NCI-H226 (cell line): ENCODE measurements at regions not wholly inside any gene's neighbourhood (a gene's known extent, or its start where the extent isn't known, plus 50 kb on each side); places are given as distances from the start of the nearest gene placed in this dataset.
"Not testable (repeated sequence)": the region's sequence is repeated elsewhere in the genome, so short reads cannot be mapped to it uniquely, and the experiment has no call there.

Experiments
- DNase-seq: peaks from one replicate; pipeline ENCODE4 v3.0.0-alpha.2; 2015

DNA sequence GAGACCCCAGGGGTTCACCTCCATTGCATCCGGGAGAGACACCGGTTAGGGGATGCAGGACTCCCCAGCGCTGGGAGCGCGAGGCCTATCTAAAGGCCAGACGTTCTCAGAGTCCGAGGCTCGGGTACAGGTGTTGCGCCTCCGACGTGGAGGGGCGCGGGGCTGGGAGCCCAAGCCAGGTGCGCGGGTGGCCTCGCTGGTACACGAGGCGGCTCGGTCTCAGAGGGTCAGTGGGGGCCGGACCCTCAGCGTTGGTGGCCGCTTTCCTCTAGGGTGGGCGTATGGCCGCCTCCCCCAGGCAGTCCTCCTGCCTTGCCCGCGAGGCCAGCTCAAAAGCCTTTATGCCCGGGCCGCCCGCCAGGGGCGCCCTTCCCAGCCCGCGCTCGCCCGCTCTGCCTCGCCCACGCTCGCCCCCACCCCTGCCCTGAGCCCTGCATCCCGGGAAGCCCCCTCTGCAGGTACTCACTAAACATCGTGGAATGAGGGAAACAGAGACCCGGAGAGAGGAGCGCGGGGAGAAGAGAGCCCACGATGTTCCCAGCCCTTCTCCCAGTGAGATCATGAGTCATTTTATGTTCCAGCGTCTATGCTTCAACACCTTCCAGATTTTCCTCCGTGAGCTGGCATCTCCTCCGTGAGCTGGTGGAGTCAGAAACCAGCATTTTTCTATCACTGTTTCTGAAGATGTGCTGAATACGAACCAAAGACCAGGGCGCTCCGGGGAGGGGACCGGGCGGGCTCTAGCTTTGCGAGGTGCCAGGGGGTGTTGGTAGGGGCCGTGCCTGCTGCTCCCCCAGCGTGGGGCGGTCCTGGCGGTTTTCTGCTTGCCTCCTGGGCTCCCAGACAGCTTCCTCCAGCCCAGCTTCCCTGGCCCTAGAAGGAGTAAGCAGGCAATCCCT lies 73.8 kb downstream of the DIO3 start:
- DNase-seq: no peak

DNA sequence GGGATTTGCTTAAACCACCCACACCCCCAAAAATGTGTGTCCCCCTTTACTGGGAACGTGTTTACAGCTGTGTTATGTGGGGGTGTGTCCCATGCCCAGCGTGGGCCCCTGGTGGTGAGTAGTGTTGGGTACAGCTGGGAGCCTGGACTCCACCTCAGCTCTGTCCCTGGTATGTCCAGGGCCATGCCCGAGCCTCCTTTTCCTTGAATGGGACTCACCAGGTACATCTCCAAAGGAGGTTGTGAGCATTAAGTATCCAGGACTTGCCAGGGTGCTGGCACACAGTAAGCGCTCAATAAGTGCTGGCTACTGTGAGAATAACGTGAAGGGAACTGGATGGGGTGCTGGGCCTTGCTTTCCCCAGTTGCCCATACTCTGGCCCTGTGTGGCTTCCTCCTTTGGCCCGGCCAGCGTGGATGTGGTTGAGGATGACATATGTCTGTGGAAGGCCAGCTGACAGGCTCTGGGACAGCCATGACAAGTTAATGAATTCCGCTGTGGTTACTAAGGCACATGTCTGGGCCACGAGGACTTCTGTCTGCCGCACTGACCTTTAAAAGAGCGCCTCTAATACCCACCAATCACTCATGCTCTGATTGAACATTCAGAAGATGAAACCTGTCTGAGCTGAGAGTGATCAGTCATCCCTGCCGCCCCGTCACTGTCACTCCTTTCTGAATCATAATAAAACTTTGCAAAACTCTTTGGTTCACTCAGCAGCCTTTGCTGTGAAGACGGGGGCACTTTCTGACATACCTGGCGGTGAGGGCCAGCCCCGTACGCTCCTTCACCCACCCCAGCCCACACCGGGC lies 74.7 kb downstream of the DIO3 start:
- no peak for DNase-seq

DNA sequence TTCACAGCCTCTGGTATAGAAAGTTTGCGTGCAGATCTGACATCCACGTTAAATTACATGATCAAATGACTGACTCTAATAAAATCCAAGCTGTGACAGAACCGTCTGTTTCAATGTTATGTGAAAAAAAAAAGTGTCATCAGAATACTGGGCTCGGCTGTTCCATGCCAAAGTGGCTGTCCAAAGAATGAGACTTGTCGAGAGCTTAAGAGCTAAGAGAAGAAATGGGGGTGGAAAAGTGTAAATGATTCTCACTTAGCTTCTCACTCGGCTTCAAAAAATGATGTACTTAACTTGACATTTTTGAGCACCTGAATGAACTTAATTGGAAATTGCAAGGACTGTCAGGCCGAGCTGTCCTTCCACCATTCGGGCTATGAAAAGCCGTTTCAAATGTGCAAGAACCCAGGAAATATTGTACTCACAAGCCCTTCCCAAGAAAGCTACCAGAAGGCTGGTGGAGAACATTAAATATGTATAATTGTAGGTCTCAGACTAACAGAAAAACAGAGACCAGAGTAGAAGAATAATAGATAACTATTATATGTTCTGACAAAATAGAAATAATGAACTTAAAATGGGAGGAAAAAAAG lies 78.0 kb downstream of the DIO3 start:
- no peak for DNase-seq

DNA sequence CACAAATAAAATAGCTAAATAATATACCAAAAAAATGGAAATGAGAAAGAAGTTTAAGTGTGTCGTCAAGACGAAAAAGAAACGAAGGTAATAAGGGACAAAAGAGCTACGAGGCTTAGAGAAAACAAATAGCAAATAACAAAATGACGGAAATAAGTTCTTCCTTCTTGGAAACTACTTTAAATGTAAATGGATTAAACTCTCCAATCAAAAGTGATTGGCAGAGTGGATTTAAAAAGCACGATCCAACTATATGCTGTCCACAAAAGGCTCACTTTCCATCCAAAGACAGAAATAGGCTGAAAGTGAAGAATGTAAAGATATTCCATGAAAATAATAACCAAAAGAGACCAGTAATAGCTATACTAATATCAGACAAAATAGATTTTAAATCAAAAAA lies 82.4 kb downstream of the DIO3 start:
- DNase-seq: no peak

DNA sequence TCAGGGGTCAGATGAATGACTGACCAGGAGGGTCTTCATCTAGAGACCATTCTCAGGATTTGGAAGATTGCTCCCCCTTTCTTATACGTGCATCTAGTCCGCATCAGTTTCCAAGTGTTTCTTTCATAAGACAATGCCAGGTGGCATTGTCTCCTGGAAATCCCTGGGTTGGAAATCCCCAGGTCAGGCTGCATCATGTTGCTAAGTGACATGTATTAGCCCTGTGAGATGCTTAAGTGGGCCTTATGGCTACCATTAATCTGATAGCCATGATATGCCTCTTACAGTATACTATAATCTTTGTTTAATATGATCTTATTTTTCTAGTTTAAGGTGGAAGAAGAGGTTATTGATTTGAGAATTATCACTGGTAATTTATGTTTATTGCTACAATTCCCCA lies 92.8 kb downstream of the DIO3 start:
- no peak for DNase-seq

DNA sequence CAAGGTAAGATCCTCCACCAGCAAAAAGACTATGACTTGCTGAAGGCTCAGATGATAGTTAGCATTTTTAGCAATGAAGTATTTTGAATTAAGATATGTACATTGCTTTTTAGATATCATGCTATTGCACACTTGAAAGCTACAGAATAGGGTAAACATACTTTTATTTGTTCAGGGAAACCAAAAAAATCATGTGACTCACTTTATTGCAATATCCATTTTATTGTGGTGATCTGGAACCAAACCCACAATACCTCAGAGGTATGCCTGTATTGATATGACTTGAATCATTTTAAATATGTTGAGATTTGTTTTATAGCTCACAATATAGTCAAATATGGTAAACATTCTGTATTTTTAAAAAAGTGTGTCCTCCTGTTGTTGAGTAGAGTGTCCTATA lies 96.1 kb downstream of the DIO3 start:
- no peak for DNase-seq

DNA sequence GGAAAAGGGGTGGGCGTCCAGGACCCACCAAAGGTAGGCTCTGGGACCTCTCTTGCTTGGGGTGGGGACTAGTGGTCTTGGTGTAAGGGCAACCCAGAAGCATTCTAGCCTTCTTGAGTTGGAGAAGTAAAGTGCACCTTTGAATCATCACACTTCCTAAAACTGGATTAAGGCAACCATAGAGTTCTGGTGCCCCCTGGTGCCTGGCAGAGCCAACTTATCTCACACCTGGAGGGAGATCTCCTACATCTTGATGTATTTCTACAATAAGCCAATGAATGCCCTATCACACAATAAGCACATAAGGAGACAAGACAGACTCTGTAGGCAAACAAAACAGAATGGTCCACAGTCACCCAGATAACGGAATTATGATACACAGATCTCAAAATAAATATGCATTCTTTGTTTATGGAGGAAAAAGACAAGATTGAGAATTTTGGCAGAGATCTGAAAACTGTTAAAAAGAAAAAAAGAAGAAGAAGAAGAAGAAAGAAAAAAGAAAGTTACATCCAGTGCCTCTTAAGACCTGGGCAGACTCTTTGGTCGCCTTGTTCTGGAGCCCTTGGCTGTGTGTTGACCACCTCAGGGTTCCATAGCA lies 95.9 kb upstream of the PPP2R5C start:
- DNase-seq: peak; percentile 31

DNA sequence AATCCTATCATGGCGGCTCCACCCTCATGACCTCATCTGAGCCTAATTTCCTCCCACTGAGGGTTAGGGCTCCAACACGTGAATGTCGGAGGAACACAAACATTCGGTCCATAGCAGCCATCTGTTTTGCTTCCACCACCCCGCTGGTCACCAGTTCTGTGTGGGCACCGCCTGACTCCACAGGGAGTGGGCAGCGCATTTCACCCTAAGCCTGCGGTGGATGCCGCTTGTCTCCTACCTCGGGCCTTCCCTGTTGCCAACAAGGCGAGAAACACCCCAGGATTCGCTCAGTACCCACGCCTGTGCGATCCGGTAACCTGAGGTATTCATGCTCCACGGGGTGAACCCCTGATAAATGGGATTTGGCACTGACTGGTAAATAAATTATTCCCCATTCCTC lies 95.2 kb upstream of the PPP2R5C start:
- DNase-seq: no peak

DNA sequence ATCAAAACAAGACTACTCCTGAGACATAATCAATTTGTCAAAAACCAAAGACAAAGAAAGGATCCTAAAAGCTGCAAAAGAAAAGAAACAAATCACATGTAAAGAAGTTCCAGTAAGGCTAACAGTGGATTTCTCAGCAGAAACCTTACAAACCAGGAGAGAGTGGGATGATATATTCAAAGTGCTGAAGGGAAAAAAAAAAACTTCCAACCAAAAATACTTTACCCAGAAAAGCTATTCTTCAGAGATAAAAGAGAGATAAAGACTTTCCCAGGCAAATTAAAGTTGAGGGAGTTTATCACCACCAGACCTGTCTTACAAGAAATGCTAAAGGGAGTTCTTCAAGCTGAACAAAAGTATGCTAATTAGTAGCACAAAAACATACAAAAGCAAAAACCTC lies 91.9 kb upstream of the PPP2R5C start:
- no peak for DNase-seq

DNA sequence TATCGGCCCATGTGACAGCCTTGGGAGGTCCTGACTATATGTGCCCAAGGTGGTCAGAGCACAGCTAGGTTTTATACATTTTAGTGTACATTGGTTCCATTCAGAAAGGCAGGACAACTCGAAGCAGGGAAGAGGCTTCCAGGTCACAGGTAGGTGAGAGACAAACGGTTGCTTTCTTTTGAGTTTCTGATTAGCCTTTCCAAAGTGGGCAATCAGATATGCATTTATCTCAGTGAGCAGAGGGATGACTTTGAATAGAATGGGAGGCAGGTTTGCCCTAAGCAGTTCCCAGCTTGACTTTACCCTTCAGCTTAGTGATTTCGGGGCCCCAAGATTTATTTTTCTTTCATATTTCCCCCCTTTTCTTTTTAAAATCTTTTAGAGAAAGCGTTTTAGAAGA lies 87.6 kb upstream of the PPP2R5C start:
- no peak for DNase-seq

DNA sequence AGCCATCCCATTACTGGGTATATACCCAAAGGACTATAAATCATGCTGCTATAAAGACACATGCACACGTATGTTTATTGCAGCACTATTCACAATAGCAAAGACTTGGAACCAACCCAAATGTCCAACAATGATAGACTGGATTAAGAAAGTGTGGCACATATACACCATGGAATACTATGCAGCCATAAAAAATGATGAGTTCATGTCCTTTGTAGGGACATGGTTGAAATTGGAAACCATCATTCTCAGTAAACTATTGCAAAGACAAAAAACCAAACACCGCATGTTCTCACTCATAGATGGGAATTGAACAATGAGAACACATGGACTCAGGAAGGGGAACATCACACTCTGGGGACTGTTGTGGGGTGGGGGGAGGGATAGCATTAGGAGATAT lies 85.7 kb upstream of the PPP2R5C start:
- DNase-seq: not testable (repeated sequence)

DNA sequence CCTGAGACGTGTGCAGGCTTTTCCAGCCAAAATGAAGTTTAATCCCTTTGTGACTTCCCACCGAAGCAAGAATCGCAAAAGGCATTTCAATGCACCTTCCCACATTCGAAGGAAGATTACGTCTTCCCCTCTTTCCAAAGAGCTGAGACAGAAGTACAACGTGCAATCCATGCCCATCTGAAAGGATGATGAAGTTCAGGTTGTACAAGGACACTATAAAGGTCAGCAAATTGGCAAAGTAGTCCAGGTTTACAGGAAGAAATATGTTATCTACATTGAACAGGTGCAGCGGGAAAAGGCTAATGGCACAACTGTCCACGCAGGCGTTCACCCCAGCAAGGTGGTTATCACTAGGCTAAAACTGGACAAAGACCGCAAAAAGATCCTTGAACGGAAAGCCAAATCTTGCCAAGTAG lies 83.6 kb upstream of the PPP2R5C start:
- not testable (repeated sequence) for DNase-seq

DNA sequence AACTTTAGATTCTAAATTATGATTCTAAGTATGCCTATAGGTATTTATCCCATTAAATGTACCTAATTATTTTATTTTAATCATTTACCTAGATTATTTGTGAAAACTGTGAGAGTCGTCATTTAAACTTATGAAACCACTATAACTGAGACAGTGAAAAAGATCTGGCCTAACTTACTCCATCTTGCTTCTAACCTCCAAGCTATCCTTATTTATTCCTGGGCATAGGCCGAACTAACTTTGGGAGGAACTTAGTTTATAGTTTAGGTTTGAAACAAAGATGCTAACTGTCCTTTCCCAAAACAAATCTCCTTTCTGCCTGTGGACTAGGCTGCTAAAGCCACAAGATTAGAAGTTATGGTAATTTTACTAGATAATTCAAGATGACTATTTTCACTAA lies 79.7 kb upstream of the PPP2R5C start:
- no peak for DNase-seq

DNA sequence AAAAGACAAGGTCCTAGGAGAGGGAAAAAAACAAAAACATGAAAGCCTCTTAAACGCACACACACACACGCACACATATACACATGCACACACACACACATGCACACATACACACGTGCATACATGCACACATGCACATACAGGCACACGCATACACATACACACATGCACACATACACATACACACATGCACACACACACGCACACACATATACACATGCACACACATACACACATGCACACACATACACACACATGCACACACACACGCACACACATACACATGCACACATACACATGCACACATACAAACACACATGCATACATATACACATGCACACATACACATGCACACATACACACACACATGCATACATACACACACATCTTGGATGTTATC lies 78.1 kb upstream of the PPP2R5C start:
- DNase-seq: no peak

DNA sequence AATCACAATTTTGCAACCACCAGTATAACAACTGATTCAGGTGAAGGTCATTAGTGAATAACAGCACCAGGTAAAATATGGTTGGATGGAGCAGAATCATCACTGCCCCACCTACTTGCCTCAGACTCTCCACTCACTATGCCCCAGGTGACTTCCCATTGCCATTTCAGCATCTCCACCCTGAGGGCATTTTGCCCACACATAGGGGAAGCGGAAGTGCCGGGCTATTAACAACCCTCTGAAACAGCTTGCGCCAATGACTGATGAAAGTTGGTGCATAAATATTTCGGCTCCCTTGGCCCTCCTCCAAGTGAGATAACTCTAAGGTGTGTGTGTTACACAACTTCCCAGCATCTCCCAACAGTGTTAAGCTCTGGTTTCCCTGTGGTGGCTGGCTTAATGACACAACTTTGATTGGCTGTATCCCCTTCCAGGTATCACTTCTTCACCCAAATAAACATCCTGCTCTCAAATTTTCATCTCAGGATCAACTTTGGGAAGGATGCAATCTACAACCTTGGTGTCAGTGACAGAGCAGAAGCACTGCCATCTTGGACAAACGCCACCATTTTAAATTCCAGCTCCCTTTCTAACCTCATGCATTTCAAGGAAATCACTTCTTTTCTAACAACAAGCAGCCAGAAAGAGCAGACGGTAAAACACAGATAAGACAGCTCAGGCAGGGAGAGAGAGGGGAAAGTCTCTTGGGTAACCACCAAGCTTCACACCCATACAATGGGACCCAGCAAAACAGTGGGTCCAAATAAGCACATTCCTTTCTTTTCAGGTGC lies 73.6 kb upstream of the PPP2R5C start:
- DNase-seq: peak; percentile 3

DNA sequence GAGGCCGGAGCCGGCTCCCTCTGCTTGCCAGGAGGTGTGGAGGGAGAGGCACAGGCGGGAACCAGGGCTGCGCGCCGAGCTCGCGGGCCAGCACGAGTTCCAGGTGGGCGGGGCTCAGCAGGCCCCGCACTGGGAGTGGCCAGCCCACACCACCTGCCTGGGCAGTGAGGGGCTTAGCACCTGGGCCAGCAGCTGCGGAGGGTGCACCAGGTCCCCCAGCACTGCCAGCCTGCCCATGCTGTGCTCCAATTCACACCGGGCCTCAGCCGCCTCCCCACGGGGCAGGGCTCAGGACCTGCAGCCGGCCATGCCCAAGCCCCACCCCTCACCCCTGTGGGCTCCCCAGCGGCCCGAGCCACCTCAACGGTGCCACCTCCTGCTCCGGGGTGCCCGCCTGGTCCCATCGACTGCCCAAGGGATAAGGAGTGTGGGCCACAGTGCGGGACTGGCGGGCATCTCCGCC lies 72.4 kb upstream of the PPP2R5C start:
- DNase-seq: no peak

DNA sequence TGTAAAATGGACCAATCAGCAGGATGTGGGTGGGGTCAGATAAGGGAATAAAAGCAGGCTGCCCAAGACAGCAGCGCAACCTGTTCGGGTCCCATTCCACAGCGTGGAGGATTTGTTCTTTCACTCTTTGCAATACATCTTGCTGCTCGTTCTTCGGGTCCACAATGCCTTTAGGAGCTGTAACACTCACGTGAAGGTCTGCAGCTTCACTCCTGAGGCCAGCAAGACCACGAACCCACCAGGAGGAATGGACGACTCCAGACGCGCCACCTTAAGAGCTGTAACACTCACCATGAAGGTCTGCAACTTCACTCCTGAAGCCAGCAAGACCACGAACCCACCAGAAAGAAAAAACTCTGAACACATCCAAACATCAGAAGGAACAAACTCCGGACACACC lies 71.5 kb upstream of the PPP2R5C start:
- not testable (repeated sequence) for DNase-seq

DNA sequence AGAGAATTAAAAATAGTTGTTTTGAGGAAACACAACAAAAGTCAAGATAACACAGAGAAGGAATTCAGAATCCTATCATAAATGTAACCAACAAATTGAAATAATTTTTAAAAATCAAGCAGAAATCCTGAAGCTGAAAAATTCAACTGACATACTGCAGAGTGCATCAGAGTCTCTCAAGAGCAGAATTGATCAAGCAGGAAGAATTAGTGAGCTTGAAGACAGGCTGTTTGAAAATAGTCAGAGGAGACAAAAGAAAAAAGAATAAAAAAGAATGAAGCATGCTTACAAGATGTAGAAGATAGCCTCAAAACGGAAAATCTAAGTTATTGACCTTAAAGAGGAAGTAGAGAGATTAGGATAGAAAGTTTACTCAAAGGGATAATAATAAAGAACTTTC lies 65.8 kb upstream of the PPP2R5C start:
- DNase-seq: no peak

DNA sequence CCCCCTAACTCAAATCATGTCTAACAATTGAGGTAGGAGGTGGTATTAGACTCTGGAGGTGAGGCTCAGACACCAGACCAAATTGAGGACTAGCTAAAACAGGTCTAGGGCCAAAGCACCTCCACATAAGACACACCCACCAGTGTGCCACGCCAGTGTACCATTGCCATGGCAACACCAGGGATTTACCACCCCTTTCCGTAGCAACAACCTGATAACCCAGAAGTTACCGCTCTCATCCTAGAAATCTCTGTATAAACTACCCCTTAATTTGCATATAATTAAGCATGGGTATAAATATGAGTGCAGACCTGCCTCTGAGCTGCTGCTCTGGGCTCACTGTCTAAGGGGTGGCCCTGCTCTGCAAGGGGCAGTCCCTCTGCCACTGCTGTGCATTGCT lies 57.4 kb upstream of the PPP2R5C start:
- DNase-seq: no peak

DNA sequence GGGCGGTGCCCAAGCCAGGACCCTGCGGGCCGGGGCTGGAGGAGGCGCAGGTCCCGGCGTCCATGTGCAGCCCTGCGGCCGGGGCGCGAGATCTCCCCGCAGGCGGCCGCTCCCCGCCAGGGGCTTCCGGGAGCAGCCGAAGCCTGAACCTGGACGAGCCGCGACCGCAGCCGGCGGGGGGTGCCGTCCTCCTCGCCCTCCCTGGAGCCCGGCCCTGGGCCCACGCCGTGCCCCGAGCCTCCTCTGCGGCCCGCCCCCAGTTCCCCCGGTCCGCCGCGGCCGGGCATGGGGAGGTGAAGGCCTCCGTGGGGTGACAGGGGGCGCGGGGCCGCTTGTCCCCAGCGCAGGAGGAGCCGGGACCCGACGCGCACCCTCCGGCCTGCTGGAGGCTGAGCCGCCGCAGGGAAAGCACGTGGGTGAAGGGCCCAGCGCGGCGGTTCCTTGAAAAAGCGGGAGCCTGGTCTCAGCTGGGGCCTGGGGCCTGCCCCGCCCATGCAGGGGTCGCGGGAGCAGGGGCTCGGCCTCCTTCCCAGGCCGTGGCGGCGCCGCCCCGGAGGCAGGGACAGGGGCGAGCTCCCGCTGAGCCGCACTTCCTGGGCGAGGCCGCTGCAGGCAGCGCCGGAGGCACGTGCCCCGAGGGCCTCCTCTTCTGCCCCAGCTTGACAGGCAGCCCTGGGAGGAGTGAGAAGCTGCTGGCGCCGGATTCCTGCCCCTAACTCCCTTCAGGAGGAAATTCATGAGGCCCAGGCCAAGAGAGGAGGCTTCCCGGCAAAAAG lies 55.6 kb upstream of the PPP2R5C start:
- DNase-seq: peak; percentile 11

DNA sequence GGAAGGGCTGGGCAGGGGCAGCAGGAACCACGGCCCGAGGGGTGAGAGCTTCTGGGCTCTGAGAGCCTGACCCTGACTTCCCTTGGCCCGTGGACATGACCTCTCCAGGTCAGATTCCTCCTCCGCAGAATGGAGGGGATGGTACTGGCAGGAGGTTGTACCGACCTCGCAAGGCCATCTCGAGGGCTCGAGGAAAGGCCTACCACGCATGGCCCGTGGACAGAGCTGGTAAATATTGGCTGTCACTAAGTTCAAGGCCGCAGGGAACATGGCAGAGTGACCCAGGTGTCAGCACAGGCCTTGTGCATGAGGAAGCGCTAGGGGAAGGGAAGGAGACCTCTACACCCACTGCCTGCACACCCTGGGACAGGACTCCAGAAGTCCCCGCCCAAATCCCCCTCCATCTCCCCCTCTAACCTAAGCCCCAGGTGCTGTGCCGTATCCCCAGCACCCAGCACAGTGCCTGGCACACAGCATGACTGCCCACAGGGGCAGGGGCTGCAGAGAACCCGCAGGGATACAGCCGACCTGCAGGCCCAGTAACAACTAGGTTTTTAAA lies 54.9 kb upstream of the PPP2R5C start:
- DNase-seq: no peak
